Activated naive CD4-positive, alpha-beta T cell treated with anti-CD3 and anti-CD28 coated beads, Interleukin-2, amount 50 U/mL, for 16 hours (primary cell): ENCODE measurements at regions not wholly inside any gene's neighbourhood (a gene's known extent, or its start where the extent isn't known, plus 50 kb on each side); places are given as distances from the start of the nearest gene placed in this dataset.

Experiments used
- DNase-seq: peaks from one replicate; pipeline ENCODE4 v3.0.0-alpha.2; 2020

- DNase-seq = no peak
These were observed 162.0 kb upstream of the GATB start for GRCh38 chr4:151922811-151923210.

- DNase-seq = no peak
These were observed 161.5 kb upstream of the GATB start for GRCh38 chr4:151922306-151922705.

- no peak for DNase-seq
These were observed 161.0 kb upstream of the GATB start for GRCh38 chr4:151921811-151922210.

GRCh38 chr4:151921386-151921785 lies 160.6 kb upstream of the GATB start:
- no peak for DNase-seq

GRCh38 chr4:151917145-151917734 lies 156.4 kb upstream of the GATB start:
- DNase-seq = no peak

- no peak for DNase-seq
These were observed 151.8 kb upstream of the GATB start for GRCh38 chr4:151912632-151913031.

GRCh38 chr4:151911970-151912369 lies 151.2 kb upstream of the GATB start:
- DNase-seq = no peak

GRCh38 chr4:151908734-151909497 lies 148.1 kb upstream of the GATB start:
- DNase-seq = no peak

- no peak for DNase-seq
These were observed 147.4 kb upstream of the GATB start for GRCh38 chr4:151908201-151908600.

GRCh38 chr4:151906438-151906837 lies 145.6 kb upstream of the GATB start:
- DNase-seq = no peak

GRCh38 chr4:151905197-151905596 lies 144.4 kb upstream of the GATB start:
- DNase-seq = no peak

- no peak for DNase-seq
These were observed 140.8 kb upstream of the GATB start for GRCh38 chr4:151901631-151902030.

GRCh38 chr4:151896880-151897279 lies 136.1 kb upstream of the GATB start:
- DNase-seq = no peak

GRCh38 chr4:151895671-151896070 lies 134.9 kb upstream of the GATB start:
- DNase-seq = no peak

GRCh38 chr4:151894246-151894645 lies 133.4 kb upstream of the GATB start:
- no peak for DNase-seq

- no peak for DNase-seq
These were observed 127.6 kb upstream of the GATB start for GRCh38 chr4:151888367-151888866.

GRCh38 chr4:151887816-151888180 lies 127.0 kb upstream of the GATB start:
- DNase-seq = no peak

GRCh38 chr4:151887031-151887815 lies 126.4 kb upstream of the GATB start:
- no peak for DNase-seq

GRCh38 chr4:151885123-151885522 lies 124.3 kb upstream of the GATB start:
- no peak for DNase-seq

- no peak for DNase-seq
These were observed 122.9 kb upstream of the GATB start for GRCh38 chr4:151883747-151884146.

GRCh38 chr4:151882072-151882803 lies 121.4 kb upstream of the GATB start:
- DNase-seq = no peak

- DNase-seq = no peak
These were observed 119.1 kb upstream of the GATB start for GRCh38 chr4:151879705-151880445.
